Lower leg skin (tissue), 3 donors: ENCODE measurements at regions not wholly inside any gene's neighbourhood (a gene's known extent, or its start where the extent isn't known, plus 50 kb on each side); places are given as distances from the start of the nearest gene placed in this dataset.

Experiments used
- POLR2A ChIP-seq, 2 donors: fragments of 450-650 bp; IDR thresholded peaks; one replicate each; pipeline ENCODE4 v1.6.1; 2016 to 2017; ENCODE audit warnings: antibody characterized with exemption in 2 of 2, mild to moderate bottlenecking in 1 of 2, moderate library complexity in 1 of 2
- TF ChIP-seq, protein P1 (sequence below), 3 donors: fragments of 450-650 bp; IDR thresholded peaks; one replicate each; pipeline ENCODE4 v1.5.1; 2016; ENCODE audit warnings: antibody characterized with exemption in 3 of 3, mild to moderate bottlenecking in 3 of 3, moderate library complexity in 2 of 3

DNA sequence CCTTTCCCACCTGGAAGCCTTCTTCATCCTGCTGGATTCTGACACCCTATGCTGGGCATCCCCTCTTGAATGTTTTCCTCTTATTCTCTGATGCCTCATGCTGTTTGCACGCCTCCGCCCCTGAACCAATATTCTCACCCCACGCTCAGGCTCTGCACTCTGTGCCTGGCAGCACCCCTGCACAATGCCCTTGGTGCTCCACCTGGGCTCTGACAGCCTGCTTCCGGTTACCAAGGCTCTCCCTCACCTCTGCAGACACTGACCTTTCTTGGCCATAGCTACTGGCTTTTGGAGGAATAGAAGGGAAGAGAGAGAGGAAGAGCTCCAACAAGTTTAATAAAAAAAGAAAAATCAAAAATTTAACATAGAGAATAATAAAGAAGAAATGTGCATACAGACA is 108.7 kb upstream of the SHB start:
- TF ChIP-seq, protein P1, sequence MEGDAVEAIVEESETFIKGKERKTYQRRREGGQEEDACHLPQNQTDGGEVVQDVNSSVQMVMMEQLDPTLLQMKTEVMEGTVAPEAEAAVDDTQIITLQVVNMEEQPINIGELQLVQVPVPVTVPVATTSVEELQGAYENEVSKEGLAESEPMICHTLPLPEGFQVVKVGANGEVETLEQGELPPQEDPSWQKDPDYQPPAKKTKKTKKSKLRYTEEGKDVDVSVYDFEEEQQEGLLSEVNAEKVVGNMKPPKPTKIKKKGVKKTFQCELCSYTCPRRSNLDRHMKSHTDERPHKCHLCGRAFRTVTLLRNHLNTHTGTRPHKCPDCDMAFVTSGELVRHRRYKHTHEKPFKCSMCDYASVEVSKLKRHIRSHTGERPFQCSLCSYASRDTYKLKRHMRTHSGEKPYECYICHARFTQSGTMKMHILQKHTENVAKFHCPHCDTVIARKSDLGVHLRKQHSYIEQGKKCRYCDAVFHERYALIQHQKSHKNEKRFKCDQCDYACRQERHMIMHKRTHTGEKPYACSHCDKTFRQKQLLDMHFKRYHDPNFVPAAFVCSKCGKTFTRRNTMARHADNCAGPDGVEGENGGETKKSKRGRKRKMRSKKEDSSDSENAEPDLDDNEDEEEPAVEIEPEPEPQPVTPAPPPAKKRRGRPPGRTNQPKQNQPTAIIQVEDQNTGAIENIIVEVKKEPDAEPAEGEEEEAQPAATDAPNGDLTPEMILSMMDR (IDR thresholded peaks at IDR 0.05): no peak
- no peak for TF ChIP-seq POLR2A (IDR thresholded peaks at IDR 0.05)
